Fibroblast of lung (primary cell): ENCODE measurements at regions not wholly inside any gene's neighbourhood (a gene's known extent, or its start where the extent isn't known, plus 50 kb on each side); places are given as distances from the start of the nearest gene placed in this dataset.

Source experiments
- CTCF ChIP-seq, 2 donors: IDR thresholded peaks in 1 of 2; conservative IDR thresholded peaks in 1 of 2; 1 replicate in 1 of 2; 2 replicates in 1 of 2; pipeline ENCODE4 v1.5.1; 2011 to 2012; ENCODE audit warnings: low read length in 2 of 2, control low read depth in 1 of 2, inconsistent platforms in 1 of 2, low read depth in 1 of 2, mild to moderate bottlenecking in 1 of 2
- EZH2 ChIP-seq: IDR thresholded peaks from 2 replicates; pipeline ENCODE4 v1.5.1; 2012; ENCODE audit warnings: low read length, control low read depth, mild to moderate bottlenecking; ENCODE audit errors: missing control alignments

- no peak for TF ChIP-seq CTCF (conservative IDR thresholded peaks at IDR 0.05 in 1 of 2, IDR thresholded peaks at IDR 0.05 in 1 of 2; ENCODE audit: low read depth in 1 of 2, low read length in 2 of 2)
- TF ChIP-seq EZH2 = no peak
These were observed 183.5 kb upstream of the ANXA10 start for GRCh38 chr4:167908816-167909215.
